ENCODE measurements at regions not wholly inside any gene's neighbourhood (a gene's known extent, or its start where the extent isn't known, plus 50 kb on each side); places are given as distances from the start of the nearest gene placed in this dataset.

DNA sequence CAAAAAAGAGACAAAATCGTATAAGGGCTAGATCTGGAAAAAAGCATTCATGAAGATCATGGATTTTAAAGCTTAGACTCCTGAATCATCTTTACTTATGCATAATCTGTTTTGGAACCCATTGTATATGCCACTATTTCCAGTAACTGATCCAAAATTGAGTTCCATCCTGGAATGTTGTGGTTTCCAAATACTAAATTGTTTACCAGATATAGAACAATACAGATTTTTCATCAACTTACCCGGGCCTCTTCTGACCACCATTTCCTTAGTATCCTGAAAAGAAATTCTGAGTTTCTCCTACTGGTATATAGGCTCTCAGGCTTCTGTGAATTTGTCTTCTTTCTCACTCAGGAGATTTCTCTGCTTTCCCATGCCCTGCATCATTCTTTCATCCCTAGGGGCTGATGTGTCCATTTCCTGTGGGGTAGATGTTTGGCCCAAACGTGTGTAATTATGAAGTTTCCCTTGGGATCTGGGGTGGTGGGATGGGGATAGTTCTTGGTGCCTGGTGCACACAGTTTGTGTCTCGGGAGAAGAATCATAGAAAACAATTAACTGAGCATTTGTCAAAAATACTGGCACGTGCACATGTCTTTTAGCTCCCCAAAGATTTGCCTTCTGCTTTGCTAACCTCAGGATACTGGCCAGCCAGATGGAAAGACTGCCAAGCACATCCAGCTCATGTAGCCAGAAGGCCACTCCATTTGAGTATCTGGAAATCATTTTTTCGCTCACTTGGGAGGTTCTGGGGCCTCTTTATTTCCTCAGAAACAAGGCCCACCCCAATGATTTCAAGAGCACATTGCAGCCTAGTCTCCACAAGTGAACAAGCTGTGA is 127.8 kb downstream of the NTMT2 start:
- no peak for TF ChIP-seq CTCF (optimal IDR thresholded peaks at IDR 0.05 in 1 of 3, IDR thresholded peaks at IDR 0.05 in 1 of 3, conservative IDR thresholded peaks at IDR 0.05 in 1 of 3; ENCODE audit: extremely low read depth in 1 of 3, insufficient read depth in 2 of 3, low read length in 3 of 3)
- no peak for TF ChIP-seq EZH2 (IDR thresholded peaks at IDR 0.05; ENCODE audit: low read length)

Measured in keratinocyte (primary cell).